ENCODE measurements at regions not wholly inside any gene's neighbourhood (a gene's known extent, or its start where the extent isn't known, plus 50 kb on each side); places are given as distances from the start of the nearest gene placed in this dataset.
"Not testable (repeated sequence)": the region's sequence is repeated elsewhere in the genome, so short reads cannot be mapped to it uniquely, and the experiment has no call there.

DNA sequence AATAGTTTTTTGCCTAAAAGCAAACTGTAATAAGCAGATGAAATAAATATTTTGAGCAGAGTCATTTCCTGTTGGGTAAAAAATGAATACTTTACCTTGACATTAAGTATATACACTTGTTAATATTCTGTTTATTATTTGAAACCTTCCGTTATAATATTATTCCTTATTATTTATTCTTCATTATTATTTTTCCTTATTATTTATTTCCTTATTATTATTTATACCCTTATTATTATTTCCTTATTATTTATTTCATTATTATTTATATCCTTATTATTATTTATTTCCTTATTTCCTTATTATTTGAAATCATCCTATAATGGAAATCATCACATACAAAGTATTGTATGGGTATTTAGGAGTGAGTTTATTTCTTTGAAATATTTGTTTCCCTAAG is 232.2 kb upstream of the RBBP8 start:
- DNase-seq (ENCODE audit: low read depth in 2 of 2) = no peak

DNA sequence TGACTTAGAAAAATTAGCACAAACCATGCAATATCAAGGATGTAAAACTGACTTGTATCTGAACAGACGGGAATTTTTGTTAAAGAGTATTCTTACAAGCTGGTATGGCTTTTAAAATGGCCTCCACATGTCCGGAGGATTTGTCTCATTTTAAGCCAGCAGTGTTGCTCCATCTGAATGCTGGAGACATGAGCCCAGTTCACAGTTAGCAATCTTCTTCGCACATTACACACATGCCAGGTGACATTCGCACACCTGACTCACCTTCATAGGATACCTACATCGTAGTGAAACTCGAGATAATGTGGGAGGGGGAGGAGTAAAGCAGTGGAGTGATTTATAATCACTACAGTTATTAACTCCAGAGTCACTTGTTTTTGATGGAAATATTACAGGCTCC is 231.8 kb upstream of the RBBP8 start:
- DNase-seq (ENCODE audit: low read depth in 2 of 2) = no peak

GRCh38 chr18:22701795-22702194 is 231.3 kb upstream of the RBBP8 start:
- no peak for DNase-seq (ENCODE audit: low read depth in 2 of 2)

GRCh38 chr18:22702806-22703205 is 230.3 kb upstream of the RBBP8 start:
- DNase-seq (ENCODE audit: low read depth in 2 of 2) = no peak

- peak; percentile 40 to 46 for DNase-seq (ENCODE audit: low read depth in 2 of 2)
Observed at GRCh38 chr18:22703883-22704585, 229.1 kb upstream of the RBBP8 start.

- no peak for DNase-seq (ENCODE audit: low read depth in 2 of 2)
Observed at GRCh38 chr18:22704586-22704918, 228.6 kb upstream of the RBBP8 start.

GRCh38 chr18:22705328-22705727 is 227.8 kb upstream of the RBBP8 start:
- peak; percentile 50 to 51 for DNase-seq (ENCODE audit: low read depth in 2 of 2)

DNA sequence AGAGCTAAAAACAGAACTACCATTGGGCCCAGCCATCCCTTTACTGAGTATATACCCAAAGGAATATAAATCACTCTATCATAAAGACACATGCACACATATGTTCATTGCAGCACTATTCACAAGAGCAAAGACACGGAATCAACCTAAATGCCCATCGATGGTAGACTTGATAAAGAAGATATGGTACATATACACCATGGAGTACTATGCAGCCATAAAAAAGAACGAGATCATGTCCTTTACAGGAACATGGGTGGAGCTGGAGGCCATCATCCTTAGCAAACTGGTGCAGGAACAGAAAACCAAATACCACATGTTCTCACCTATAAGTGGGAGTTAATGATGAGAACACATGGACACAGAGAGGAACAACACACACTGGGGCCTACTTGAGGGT is 227.1 kb upstream of the RBBP8 start:
- not testable (repeated sequence) for DNase-seq (ENCODE audit: low read depth in 2 of 2)

DNA sequence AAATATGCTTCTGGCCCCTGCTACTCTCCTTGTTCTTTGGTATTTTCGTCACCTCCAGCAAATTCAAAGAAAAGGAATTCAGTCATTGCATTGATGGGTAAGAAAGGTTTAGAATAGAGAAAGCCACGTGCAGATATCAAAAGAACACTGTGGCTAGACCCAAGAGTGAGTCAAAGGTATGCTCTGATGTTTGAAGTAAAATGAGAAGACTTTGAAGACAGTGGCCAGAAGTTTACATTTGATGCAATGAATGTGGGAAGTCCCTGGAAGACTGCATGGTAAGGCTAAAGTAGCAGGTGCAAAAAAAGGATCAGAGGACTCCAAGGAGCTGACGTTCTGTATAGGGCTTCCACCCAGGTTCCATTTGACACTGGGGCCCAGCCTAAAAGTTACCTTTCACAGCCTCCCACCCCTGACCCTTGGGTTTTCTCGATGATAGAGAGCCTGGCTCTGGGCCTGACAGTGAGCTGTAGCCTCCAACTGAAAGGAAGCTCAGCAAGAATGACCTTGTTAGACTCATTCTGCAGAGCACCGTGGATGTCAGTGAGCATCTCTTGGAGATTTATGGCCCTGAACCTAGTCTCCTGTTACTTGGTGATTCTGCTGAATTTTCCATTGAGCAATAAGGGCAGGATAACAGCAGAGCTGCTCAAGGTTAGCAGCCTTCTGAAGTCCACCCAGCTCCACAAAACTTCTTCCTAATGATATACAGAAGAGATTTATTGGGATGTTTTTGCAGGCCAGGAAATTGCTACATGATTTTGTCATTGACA is 223.7 kb upstream of the RBBP8 start:
- peak in 1 of 2 experiments; percentile 49 for DNase-seq (ENCODE audit: low read depth in 2 of 2)

DNA sequence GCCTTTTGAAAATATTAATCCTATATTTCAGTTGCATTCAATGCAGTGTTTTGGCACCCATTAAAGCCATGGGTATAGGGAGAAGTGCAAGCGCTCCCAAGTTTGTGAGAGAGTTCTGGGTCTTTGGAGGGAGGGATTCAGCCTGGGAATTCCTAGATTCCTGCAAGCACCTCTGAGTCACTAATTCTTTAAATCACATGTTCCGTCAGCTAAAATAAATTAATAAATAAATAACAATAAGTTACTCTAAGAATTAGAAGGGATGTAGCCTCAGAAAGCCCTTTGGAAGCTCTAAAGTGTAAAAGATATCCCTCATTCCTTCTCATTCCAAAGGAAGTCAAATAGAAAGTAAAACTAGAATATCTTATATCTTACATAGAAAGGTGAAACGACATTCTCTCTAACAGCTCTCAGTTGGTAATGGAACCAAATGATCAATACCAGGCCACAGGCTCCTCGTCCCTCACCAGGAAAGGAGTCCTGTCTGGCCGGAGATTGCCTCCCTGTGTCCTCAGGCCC is 222.4 kb upstream of the RBBP8 start:
- DNase-seq (ENCODE audit: low read depth in 2 of 2) = no peak

GRCh38 chr18:22711192-22711685 is 221.9 kb upstream of the RBBP8 start:
- DNase-seq (ENCODE audit: low read depth in 2 of 2) = no peak

- no peak for DNase-seq (ENCODE audit: low read depth in 2 of 2)
Observed at GRCh38 chr18:22713511-22713910, 219.6 kb upstream of the RBBP8 start.

GRCh38 chr18:22717536-22717935 is 215.6 kb upstream of the RBBP8 start:
- not testable (repeated sequence) for DNase-seq (ENCODE audit: low read depth in 2 of 2)

DNA sequence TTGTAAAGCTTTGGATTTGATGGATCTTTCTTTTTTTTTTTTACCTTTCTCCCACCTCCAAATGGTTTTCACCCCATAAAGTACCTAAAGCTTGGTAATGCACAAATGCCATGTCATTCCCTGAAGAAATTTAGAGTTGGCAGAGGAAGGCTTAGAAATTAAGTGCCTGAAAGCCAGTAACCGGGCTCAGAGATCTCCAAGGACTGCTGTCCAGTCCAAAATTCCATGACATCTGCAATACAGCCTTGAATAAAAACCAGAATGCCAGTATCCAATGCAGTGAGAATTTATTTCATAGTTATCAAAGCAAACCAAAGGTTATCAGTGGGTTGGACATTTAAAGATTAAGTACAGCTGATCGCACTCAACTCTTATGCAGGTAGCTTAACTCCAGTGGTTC is 209.9 kb upstream of the RBBP8 start:
- DNase-seq (ENCODE audit: low read depth in 2 of 2) = no peak

DNA sequence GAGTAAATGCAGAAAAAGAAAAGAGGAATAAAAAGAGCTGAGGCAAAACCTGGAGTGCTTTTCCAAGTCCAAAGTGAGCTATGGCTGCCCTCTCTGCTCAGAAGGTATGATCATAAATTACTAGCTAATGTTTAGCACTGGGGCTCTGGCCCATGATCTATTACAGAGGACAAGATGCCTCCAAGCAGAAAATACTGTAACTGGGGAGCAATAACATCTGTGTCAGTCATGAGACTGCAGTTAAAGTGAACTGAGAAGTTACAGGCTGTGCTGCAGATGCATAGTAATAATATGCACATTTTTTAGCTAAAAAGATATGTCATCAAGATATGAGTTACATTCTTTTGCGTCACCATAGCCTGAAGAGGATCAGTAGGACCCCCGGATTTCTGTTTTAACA is 209.4 kb upstream of the RBBP8 start:
- DNase-seq (ENCODE audit: low read depth in 2 of 2) = no peak

- DNase-seq (ENCODE audit: low read depth in 2 of 2) = no peak
Observed at GRCh38 chr18:22726469-22726868, 206.7 kb upstream of the RBBP8 start.

DNA sequence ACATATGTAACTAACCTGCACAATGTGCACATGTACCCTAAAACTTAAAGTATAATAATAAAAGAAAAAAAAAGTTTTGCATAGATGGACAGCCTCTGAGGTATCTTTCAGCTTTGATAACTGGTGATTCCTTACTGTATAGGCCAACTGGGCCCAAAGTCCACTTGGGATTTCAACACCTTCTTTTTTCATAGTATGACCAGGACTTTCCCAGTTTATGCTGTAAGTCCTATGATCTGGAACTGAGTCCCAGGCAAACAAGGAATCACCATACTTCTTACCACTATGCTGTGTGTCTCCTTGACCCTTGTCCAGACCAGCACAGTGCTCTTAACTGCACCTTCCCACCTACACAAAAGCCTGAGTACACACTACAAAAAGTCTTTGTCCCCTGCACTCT is 205.1 kb upstream of the RBBP8 start:
- no peak for DNase-seq (ENCODE audit: low read depth in 2 of 2)

DNA sequence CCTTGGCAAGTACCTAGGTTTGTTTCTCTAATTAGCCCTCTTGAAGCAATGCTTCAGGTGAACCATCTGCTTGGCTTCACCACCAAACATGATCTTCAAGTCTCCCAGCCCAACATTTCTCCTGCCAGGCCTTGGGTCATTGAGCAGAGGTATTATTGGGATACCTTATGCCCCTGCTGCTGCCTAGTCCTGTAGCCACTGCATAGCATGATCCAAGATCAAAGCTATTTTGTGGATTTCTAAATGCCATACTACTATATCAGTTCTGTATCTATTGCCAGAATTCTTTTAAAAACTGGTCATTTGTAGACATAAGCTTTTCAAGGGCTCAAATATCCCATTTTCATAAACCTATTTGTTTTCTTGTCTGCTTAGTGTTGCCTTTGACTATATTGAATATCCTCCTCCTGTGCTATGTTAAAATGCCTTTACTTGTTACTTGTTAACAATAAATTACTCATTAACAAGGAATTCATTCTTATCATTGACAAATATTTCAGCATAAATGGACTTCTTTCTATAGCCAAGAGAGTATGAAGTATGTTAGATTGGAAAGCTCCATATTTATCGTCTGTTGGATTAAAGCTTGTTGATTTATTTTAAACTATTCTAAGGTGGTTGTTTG is 204.5 kb upstream of the RBBP8 start:
- DNase-seq (ENCODE audit: low read depth in 2 of 2) = no peak

- no peak for DNase-seq (ENCODE audit: low read depth in 2 of 2)
Observed at GRCh38 chr18:22731398-22731797, 201.7 kb upstream of the RBBP8 start.

DNA sequence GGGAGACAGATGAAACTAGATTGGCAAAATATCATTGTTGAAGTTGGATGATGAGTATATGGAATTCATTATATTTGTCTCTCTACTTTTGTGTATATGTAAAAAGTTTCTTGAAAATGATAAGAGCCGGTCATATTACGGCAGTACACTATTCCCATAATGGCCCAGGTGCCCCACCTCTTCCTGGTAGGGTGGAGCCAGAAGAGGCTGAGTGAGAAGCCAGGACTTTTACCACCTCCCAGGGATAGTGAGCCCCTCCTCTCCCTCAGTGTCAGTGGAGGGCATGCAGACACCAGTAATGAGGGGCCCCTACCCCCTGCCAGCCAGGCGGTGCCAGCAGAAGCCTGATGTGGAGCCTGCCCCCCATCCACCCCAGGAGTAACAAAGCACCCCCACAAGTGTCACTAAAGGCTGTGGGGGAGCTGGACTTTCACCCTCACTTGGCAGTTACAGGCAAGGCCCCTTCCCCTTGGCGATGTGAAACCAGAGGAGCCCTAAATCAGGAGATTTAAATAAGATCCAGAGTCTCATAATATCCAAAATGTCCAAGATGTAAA is 198.9 kb upstream of the RBBP8 start:
- no peak for DNase-seq (ENCODE audit: low read depth in 2 of 2)

- peak; percentile 77 to 79 for DNase-seq (ENCODE audit: low read depth in 2 of 2)
Observed at GRCh38 chr18:22734791-22735627, 198.1 kb upstream of the RBBP8 start.

Measured in fibroblast of skin of left quadriceps (primary cell).